Dermis microvascular lymphatic vessel endothelial cell (primary cell): ENCODE measurements at regions not wholly inside any gene's neighbourhood (a gene's known extent, or its start where the extent isn't known, plus 50 kb on each side); places are given as distances from the start of the nearest gene placed in this dataset.
"Not testable (repeated sequence)": the region's sequence is repeated elsewhere in the genome, so short reads cannot be mapped to it uniquely, and the experiment has no call there.

Experiments
- DNase-seq, 2 donors: peaks; one replicate each; pipeline versions ENCODE4 v3.0.0 to v3.0.0-alpha.2; 2010; ENCODE audit warnings: low read depth in 2 of 2

- DNase-seq, result no peak
Observed at GRCh38 chr11:97007283-97007682, 617.5 kb downstream of the JRKL start.

GRCh38 chr11:97009613-97010012 lies 619.8 kb downstream of the JRKL start:
- DNase-seq, result no peak

GRCh38 chr11:97010997-97011396 lies 621.2 kb downstream of the JRKL start:
- not testable (repeated sequence) for DNase-seq

- DNase-seq, result no peak
Observed at GRCh38 chr11:97015327-97015726, 625.5 kb downstream of the JRKL start.

- DNase-seq, result no peak
Observed at GRCh38 chr11:97019305-97019704, 629.5 kb downstream of the JRKL start.

- DNase-seq, result no peak
Observed at GRCh38 chr11:97019754-97020153, 629.9 kb downstream of the JRKL start.

- DNase-seq, result no peak
Observed at GRCh38 chr11:97022955-97023354, 633.1 kb downstream of the JRKL start.

GRCh38 chr11:97028836-97029406 lies 639.1 kb downstream of the JRKL start:
- DNase-seq, result no peak

- DNase-seq, result no peak
Observed at GRCh38 chr11:97033178-97033577, 643.4 kb downstream of the JRKL start.

GRCh38 chr11:97048481-97048880 lies 658.7 kb downstream of the JRKL start:
- DNase-seq, result no peak

- no peak for DNase-seq
Observed at GRCh38 chr11:97060184-97060583, 670.4 kb downstream of the JRKL start.

GRCh38 chr11:97069160-97069559 lies 679.3 kb downstream of the JRKL start:
- no peak for DNase-seq

GRCh38 chr11:97072420-97072819 lies 682.6 kb downstream of the JRKL start:
- DNase-seq, result no peak

- not testable (repeated sequence) for DNase-seq
Observed at GRCh38 chr11:97076666-97077065, 686.9 kb downstream of the JRKL start.

- no peak for DNase-seq
Observed at GRCh38 chr11:97078443-97078842, 688.6 kb downstream of the JRKL start.

- no peak for DNase-seq
Observed at GRCh38 chr11:97079244-97079643, 689.4 kb downstream of the JRKL start.

GRCh38 chr11:97087419-97087818 lies 697.6 kb downstream of the JRKL start:
- DNase-seq, result no peak

- DNase-seq, result no peak
Observed at GRCh38 chr11:97092823-97093222, 703.0 kb downstream of the JRKL start.

GRCh38 chr11:97102180-97102579 lies 712.4 kb downstream of the JRKL start:
- DNase-seq, result not testable (repeated sequence)

GRCh38 chr11:97107604-97108003 lies 717.8 kb downstream of the JRKL start:
- DNase-seq, result no peak

- DNase-seq, result no peak
Observed at GRCh38 chr11:97109078-97109477, 719.3 kb downstream of the JRKL start.

- no peak for DNase-seq
Observed at GRCh38 chr11:97110376-97110775, 720.6 kb downstream of the JRKL start.

- DNase-seq, result no peak
Observed at GRCh38 chr11:97111559-97111958, 721.7 kb downstream of the JRKL start.

- no peak for DNase-seq
Observed at GRCh38 chr11:97118614-97119200, 728.9 kb downstream of the JRKL start.
